GM19099 (cell line): ENCODE measurements at regions not wholly inside any gene's neighbourhood (a gene's known extent, or its start where the extent isn't known, plus 50 kb on each side); places are given as distances from the start of the nearest gene placed in this dataset.

Experiments used
- POLR2A ChIP-seq: IDR thresholded peaks from 3 replicates; pipeline ENCODE4 v1.6.1; 2011; ENCODE audit warnings: low read depth; ENCODE audit not compliant: insufficient read length; ENCODE audit errors: extremely low read depth

- no peak for TF ChIP-seq POLR2A
These were observed 140.4 kb downstream of the DIPK2A start for GRCh38 chr3:144112036-144112435.

GRCh38 chr3:144112437-144112836, 140.8 kb downstream of the DIPK2A start:
- no peak for TF ChIP-seq POLR2A

- TF ChIP-seq POLR2A = no peak
These were observed 143.1 kb downstream of the DIPK2A start for GRCh38 chr3:144114767-144115166.

GRCh38 chr3:144119633-144120032, 148.0 kb downstream of the DIPK2A start:
- TF ChIP-seq POLR2A = no peak

- no peak for TF ChIP-seq POLR2A
These were observed 150.0 kb downstream of the DIPK2A start for GRCh38 chr3:144121661-144122060.

GRCh38 chr3:144127014-144127413, 155.4 kb downstream of the DIPK2A start:
- no peak for TF ChIP-seq POLR2A

- TF ChIP-seq POLR2A = no peak
These were observed 156.1 kb downstream of the DIPK2A start for GRCh38 chr3:144127700-144128099.

- peak; percentile 40 for TF ChIP-seq POLR2A
These were observed 156.7 kb downstream of the DIPK2A start for GRCh38 chr3:144128108-144128892.

- no peak for TF ChIP-seq POLR2A
These were observed 158.1 kb downstream of the DIPK2A start for GRCh38 chr3:144129536-144130214.

- TF ChIP-seq POLR2A = no peak
These were observed 169.5 kb downstream of the DIPK2A start for GRCh38 chr3:144141074-144141473.

GRCh38 chr3:144141496-144141895, 169.9 kb downstream of the DIPK2A start:
- no peak for TF ChIP-seq POLR2A

GRCh38 chr3:144142151-144142840, 170.7 kb downstream of the DIPK2A start:
- no peak for TF ChIP-seq POLR2A

- no peak for TF ChIP-seq POLR2A
These were observed 176.7 kb downstream of the DIPK2A start for GRCh38 chr3:144148356-144148755.

GRCh38 chr3:144151983-144152382, 180.4 kb downstream of the DIPK2A start:
- no peak for TF ChIP-seq POLR2A

- no peak for TF ChIP-seq POLR2A
These were observed 189.0 kb downstream of the DIPK2A start for GRCh38 chr3:144160627-144161026.

GRCh38 chr3:144162042-144162441, 190.4 kb downstream of the DIPK2A start:
- TF ChIP-seq POLR2A = no peak
